ENCODE measurements at regions not wholly inside any gene's neighbourhood (a gene's known extent, or its start where the extent isn't known, plus 50 kb on each side); places are given as distances from the start of the nearest gene placed in this dataset.

GRCh38 chr7:131039355-131039762 is 288.3 kb upstream of the MKLN1 start:
- TF ChIP-seq YY1 (IDR thresholded peaks at IDR 0.05; ENCODE audit: low read depth) (no peak), USF1 (IDR thresholded peaks at IDR 0.05) (no peak), CREB1 (IDR thresholded peaks at IDR 0.05; ENCODE audit: low read depth) (no peak), TEAD4 (IDR thresholded peaks at IDR 0.05) (no peak), EGR1 (IDR thresholded peaks at IDR 0.05) (no peak), REST (IDR thresholded peaks at IDR 0.05; ENCODE audit: low read depth) (no peak), RAD21 (IDR thresholded peaks at IDR 0.05; ENCODE audit: low read depth) (no peak)

GRCh38 chr7:131039836-131040235 is 287.8 kb upstream of the MKLN1 start:
- TF ChIP-seq TCF12 (IDR thresholded peaks at IDR 0.05; ENCODE audit: low read depth) (no peak), MAX (IDR thresholded peaks at IDR 0.05) (no peak), NFIC (IDR thresholded peaks at IDR 0.05) (no peak), EGR1 (IDR thresholded peaks at IDR 0.05) (no peak), RAD21 (IDR thresholded peaks at IDR 0.05; ENCODE audit: low read depth) (no peak), REST (IDR thresholded peaks at IDR 0.05; ENCODE audit: low read depth) (no peak), YY1 (IDR thresholded peaks at IDR 0.05; ENCODE audit: low read depth) (no peak), TEAD4 (IDR thresholded peaks at IDR 0.05) (no peak), CREB1 (IDR thresholded peaks at IDR 0.05; ENCODE audit: low read depth) (no peak), EP300 (IDR thresholded peaks at IDR 0.05; ENCODE audit: borderline replicate concordance) (no peak), TAF1 (IDR thresholded peaks at IDR 0.05; ENCODE audit: low read depth) (no peak), USF1 (IDR thresholded peaks at IDR 0.05) (no peak), ZBTB7A (IDR thresholded peaks at IDR 0.05; ENCODE audit: low read depth) (no peak), CEBPB (IDR thresholded peaks at IDR 0.05) (no peak), FOXM1 (IDR thresholded peaks at IDR 0.05; ENCODE audit: borderline replicate concordance, low read depth) (no peak)

GRCh38 chr7:131040467-131040932 is 287.2 kb upstream of the MKLN1 start:
- TF ChIP-seq RAD21 (IDR thresholded peaks at IDR 0.05; ENCODE audit: low read depth) (peak; percentile 93), MAX (IDR thresholded peaks at IDR 0.05) (no peak)

- no peak for TF ChIP-seq ZBTB7A (IDR thresholded peaks at IDR 0.05; ENCODE audit: low read depth)
- no peak for TF ChIP-seq TCF12 (IDR thresholded peaks at IDR 0.05; ENCODE audit: low read depth)
- TF ChIP-seq EP300 (IDR thresholded peaks at IDR 0.05; ENCODE audit: borderline replicate concordance) = no peak
- no peak for TF ChIP-seq REST (IDR thresholded peaks at IDR 0.05; ENCODE audit: low read depth)
- no peak for TF ChIP-seq NFIC (IDR thresholded peaks at IDR 0.05)
- TF ChIP-seq TAF1 (IDR thresholded peaks at IDR 0.05; ENCODE audit: low read depth) = no peak
- TF ChIP-seq YY1 (IDR thresholded peaks at IDR 0.05; ENCODE audit: low read depth) = no peak
- TF ChIP-seq TEAD4 (IDR thresholded peaks at IDR 0.05) = no peak
These were observed 285.2 kb upstream of the MKLN1 start for GRCh38 chr7:131042269-131043160.

Measured in Ishikawa (cell line).